ENCODE measurements at regions not wholly inside any gene's neighbourhood (a gene's known extent, or its start where the extent isn't known, plus 50 kb on each side); places are given as distances from the start of the nearest gene placed in this dataset.

DNA sequence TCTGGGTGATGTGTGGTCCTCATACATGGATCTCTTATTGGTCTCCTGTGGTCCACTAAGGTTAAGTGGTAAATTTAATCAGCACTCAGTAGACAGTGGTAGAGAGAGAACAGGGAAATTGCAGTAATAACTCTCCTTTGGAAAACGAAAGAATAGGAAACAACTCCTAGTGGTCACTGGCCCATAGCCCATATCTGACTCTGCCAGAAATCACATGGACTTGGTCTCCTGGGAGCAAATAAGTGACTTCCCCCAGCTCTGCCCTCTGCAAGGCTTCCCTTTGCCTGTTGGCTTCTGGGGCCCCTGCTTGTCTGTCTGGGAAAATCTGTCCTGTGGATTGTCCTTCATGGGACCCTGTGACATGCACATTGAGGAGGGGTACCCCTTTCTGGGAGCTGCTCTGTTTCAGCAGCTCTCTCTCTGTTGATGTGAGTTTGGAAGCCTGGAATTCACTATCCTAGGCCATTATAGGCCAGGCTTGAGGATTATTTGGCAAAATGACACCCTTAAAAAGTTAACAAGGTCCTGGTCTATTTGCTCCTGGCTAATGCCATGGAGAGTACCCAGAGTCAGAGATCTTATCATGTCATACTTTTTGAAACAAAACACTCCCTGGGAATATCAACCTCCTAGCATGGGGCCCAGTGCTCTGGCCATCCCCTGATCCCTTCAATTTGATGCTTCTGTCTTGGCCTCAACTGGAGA, 58.0 kb upstream of the HNF1B start:
- SMC1A ChIA-PET (ENCODE audit: uncharacterized antibody, unreplicated experiment) = no interaction called here
- no peak overlapping the region for H2AFZ ChIP-seq (ENCODE audit: control insufficient read depth, low read depth, low read length)
- in situ Hi-C loops (cut with MboI) = loop anchor here (25.0 kb wide), 1 partner anchor 1166 kb away; no protein-coding TSS in a partner anchor
- H3K4me2 ChIP-seq (ENCODE audit: control insufficient read depth, insufficient read depth) = no peak overlapping the region
- CTCF ChIA-PET = interaction anchor here (2.2 to 2.3 kb wide), 2 partner anchors 11 to 14 kb away, joined by 5 to 9 read pairs; no protein-coding TSS in a partner anchor
- RAD21 ChIA-PET (ENCODE audit: unreplicated experiment) = no interaction called here
- no peaks in the 10 kb centered on the region for H4K20me1 ChIP-seq (ENCODE audit: control insufficient read depth, insufficient read depth)
- no peak for TF ChIP-seq ETV6 (conservative IDR thresholded peaks at IDR 0.05 in 1 of 2, IDR thresholded peaks at IDR 0.05 in 1 of 2; ENCODE audit: borderline replicate concordance in 1 of 2, low read depth in 1 of 2)
- no peak for TF ChIP-seq BHLHE40 (IDR thresholded peaks at IDR 0.05; ENCODE audit: borderline replicate concordance in 1 of 2, low read depth in 2 of 2, low read length in 1 of 2)
- TF ChIP-seq ZNF207 (IDR thresholded peaks at IDR 0.05; ENCODE audit: borderline replicate concordance) = no peak
- TF ChIP-seq PBX3 (IDR thresholded peaks at IDR 0.05; ENCODE audit: insufficient replicate concordance, low read depth, low read length) = no peak
- no peak for TF ChIP-seq NRF1 (conservative IDR thresholded peaks at IDR 0.05; ENCODE audit: low read depth, low read length)
- TF ChIP-seq KAT2A (conservative IDR thresholded peaks at IDR 0.05; ENCODE audit: control insufficient read depth, low read depth, low read length) = no peak
- TF ChIP-seq, protein P1, sequence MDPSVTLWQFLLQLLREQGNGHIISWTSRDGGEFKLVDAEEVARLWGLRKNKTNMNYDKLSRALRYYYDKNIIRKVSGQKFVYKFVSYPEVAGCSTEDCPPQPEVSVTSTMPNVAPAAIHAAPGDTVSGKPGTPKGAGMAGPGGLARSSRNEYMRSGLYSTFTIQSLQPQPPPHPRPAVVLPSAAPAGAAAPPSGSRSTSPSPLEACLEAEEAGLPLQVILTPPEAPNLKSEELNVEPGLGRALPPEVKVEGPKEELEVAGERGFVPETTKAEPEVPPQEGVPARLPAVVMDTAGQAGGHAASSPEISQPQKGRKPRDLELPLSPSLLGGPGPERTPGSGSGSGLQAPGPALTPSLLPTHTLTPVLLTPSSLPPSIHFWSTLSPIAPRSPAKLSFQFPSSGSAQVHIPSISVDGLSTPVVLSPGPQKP (IDR thresholded peaks at IDR 0.05; ENCODE audit: low read depth, low read length) = no peak
- H3K9ac ChIP-seq (ENCODE audit: control insufficient read depth, insufficient read depth, low read length) = no peak overlapping the region
- WGBS (ENCODE audit: insufficient coverage, insufficient replicate concordance, low lambda C conversion rate, missing lambda C conversion rate) = 0% methylated on average over 1 of the region's 1 CpG
- no peaks in the 10 kb centered on the region for H3K27me3 ChIP-seq (replicated peaks in 1 of 2; ENCODE audit: control insufficient read depth in 2 of 2, insufficient read depth in 2 of 2, low read length in 1 of 2)
- H3K9me3 ChIP-seq (replicated peaks; ENCODE audit: control insufficient read depth, insufficient read depth, low read length) = no peaks in the 10 kb centered on the region; the same call in 2 of the 3 replicates
- DNase-seq (ENCODE audit: low read depth, low spot score) = no peak
- POLR2A ChIA-PET = no interaction called here
- ATAC-seq = no peak
- intact Hi-C loops (cut with micrococcal nuclease; ENCODE audit: unreplicated experiment) = no loop called here
- peaks cover 9% of the 10 kb centered on the region for H3K4me1 ChIP-seq (ENCODE audit: control insufficient read depth, insufficient read depth, low read length)
- H3K27ac ChIP-seq (ENCODE audit: control insufficient read depth, insufficient read depth) = no peak overlapping the region
- H3K79me2 ChIP-seq (ENCODE audit: control insufficient read depth, insufficient read depth, low read length) = no peaks in the 10 kb centered on the region
- H3K4me3 ChIP-seq = no peak overlapping the region
- H3K36me3 ChIP-seq (ENCODE audit: control insufficient read depth in 2 of 2, insufficient read depth in 2 of 2, low read length in 1 of 2) = no peaks in the 10 kb centered on the region
- BruUV-seq (replicated peaks) = no TSS peak
- no peak for FAIRE-seq

Data from GM12878 (cell line).